HS-5 (cell line): ENCODE measurements at regions not wholly inside any gene's neighbourhood (a gene's known extent, or its start where the extent isn't known, plus 50 kb on each side); places are given as distances from the start of the nearest gene placed in this dataset.
A peak's percentile ranks its signal among the peaks of the same experiment; 100 is the strongest.

Experiments
- DNase-seq: peaks from one replicate; pipeline ENCODE4 v3.0.0-alpha.2; 2012; ENCODE audit warnings: low read depth

GRCh38 chr14:82719617-82720016 is 1186.0 kb upstream of the SEL1L start:
- DNase-seq, result no peak

DNA sequence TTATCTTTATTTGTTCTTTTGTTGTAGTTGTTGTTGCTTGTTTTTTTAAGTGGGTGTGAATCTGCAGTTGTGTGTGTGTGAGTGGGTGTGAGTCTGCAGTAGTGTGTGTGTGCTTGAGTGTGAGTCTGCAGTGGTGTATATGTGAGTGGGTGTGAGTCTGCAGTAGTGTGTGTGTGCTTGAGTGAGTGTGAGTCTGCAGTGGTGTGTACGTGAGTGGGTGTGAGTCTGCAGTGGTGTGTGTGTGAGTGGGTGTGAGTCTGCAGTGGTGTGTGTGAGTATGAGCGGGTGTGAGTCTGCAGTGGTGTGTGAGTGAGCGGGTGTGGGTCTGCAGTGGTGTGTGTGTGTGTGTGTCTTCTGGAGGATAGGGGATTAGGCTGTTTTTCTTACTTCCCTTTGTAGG is 1186.8 kb upstream of the SEL1L start:
- DNase-seq, result no peak

DNA sequence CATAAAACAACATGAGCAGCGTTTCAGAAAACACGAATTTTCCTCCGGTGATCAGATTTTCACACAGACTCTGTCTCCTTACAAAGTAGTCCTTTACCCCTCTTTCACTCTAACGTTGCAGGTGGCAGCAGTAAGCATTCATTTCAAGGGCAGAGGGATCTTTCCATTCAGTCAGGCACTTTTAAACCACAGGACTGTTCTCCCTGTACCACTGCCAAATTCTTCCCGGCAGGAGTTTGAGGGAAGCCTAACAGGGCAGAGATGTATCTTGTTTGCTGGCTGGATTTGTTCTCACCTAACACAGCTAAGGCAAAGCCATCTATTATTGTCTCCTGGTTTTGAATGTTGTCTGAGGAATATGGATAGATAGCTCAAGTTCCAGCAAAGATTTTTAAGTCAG is 1187.3 kb upstream of the SEL1L start:
- no peak for DNase-seq

DNA sequence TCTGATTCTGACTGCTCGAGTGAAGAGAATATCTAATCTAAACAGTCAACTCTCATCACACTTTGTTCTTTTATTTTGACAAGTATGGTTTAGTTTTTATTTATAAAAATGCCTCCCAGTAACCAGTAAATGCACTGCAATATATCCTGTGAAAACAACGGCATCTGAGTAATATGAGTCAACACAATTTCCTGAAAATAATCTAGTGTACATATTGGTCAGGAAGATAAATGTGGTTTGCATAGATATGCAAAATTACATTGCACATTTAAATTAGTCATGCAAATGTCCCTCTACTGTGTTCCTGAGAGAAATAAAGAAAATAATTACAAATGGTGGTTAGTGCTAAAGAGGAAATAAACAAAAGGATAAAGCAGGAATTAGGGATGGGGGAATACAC is 1190.7 kb upstream of the SEL1L start:
- DNase-seq, result peak; percentile 49

DNA sequence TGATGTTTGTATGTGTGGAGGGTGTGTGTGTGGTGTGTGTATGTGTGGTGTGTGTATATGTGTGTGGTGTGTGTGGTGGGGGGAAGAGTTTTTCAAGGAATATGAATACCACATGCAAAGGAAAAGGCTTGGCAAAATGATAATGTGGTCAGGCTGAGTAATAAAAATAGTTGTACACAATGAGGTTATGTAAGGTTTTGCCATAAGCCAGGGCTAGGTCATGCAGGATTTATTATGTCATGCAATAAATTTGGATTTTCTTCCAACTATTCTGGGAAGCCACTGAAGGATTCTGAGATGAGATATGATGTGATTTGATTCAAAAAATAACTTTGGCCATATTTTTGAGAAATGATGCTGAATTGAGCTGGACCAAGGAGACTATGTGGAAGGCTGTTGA is 1191.6 kb upstream of the SEL1L start:
- DNase-seq, result peak; percentile 54

DNA sequence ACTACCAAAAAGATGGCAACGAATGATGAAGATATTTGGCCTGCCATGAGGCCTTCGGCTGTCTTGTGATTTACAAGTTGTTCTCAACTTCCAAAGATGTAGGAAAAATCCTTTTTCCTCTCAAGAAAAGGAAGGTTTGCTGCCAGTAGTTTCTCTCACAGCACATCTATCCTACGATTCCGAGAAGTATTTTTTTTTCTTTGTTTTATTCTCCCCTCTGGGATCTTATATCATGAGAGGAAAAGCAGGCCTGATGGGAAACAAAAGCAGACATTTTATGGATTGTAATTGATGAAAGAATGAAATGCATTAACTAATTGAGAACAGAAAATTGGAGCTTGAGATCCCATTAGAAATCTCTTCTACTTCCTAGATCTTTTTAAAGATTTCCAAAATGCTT is 1197.9 kb upstream of the SEL1L start:
- DNase-seq, result no peak

DNA sequence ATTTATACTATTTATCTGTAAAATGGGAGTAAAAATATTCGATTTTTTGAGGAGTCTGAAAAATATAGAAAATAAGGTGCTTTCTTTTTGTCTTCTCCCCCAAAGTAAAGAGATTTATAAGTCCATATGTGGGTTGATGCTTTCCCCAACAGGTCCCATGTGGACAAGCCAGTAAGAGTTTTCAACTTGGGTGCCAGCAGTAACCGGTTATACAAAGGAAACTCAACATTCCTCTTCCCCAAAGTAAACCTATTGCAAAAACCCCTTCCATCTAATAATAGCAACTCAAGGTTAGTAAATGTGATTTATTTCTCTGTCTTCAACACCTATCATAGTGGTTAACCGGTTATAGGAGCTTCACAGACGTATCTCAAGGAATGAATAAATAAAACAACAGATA is 1206.9 kb upstream of the SEL1L start:
- no peak for DNase-seq

GRCh38 chr14:82755476-82755875 is 1221.8 kb upstream of the SEL1L start:
- DNase-seq, result no peak

- no peak for DNase-seq
These were observed 1222.3 kb upstream of the SEL1L start for GRCh38 chr14:82755923-82756322.

DNA sequence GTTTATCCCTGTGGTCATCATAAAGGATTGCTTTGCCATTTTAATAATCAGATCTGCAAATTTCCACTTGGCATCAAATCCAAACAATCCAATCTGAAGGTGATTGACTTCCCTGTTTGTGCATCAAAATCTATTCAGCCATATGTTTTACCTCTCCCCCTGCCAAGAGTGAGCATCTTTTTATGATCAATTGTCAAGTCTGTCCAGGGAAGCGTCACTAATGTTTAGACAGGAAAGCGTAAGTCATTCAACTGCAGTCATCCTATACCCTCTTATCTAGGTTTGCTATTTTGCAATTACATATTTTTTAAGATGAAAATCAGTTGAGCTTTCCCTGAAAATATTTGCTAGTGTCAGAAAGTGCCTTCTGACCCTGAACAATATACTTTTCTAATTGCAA is 1224.1 kb upstream of the SEL1L start:
- no peak for DNase-seq

DNA sequence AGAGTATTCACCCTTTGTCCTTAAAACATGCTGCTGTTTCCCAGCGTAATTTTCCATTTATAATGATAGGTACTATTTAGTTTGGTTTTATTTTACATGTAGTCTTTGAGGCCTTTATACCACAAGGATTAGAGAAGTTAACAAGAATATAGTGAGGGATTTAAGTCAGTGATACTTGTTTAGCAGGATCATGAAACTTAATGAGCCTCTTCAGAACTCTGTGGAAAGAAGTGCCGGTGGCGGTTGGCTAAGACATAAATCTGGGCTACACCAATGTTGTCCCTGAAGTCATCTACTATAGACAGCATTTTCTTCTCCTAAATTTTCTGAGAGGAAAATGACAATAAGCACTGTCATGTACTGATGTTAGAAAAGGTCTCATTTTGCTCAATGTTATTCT is 1226.0 kb upstream of the SEL1L start:
- DNase-seq, result no peak

DNA sequence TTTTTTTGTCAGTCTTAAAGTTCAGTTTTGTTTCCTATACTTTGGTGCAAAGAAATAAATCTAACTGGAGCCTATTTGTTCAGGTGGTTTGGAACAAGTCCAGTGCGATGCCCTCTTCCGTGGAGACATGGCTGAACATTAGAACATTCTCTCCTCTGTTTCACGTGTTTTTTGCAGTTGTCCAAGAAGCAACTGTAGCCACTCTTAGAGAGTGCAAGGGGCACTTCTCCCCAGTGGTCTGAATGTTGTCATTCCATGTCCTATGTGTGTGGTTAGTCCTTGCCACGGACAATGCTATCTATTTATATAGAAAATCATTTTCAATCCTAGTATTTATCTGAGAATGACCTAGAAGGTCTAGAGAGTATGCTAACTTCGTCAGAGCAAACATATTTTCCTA is 1232.5 kb upstream of the SEL1L start:
- DNase-seq, result no peak

GRCh38 chr14:82766996-82767395 is 1233.3 kb upstream of the SEL1L start:
- no peak for DNase-seq

GRCh38 chr14:82776958-82777357 is 1243.3 kb upstream of the SEL1L start:
- no peak for DNase-seq

DNA sequence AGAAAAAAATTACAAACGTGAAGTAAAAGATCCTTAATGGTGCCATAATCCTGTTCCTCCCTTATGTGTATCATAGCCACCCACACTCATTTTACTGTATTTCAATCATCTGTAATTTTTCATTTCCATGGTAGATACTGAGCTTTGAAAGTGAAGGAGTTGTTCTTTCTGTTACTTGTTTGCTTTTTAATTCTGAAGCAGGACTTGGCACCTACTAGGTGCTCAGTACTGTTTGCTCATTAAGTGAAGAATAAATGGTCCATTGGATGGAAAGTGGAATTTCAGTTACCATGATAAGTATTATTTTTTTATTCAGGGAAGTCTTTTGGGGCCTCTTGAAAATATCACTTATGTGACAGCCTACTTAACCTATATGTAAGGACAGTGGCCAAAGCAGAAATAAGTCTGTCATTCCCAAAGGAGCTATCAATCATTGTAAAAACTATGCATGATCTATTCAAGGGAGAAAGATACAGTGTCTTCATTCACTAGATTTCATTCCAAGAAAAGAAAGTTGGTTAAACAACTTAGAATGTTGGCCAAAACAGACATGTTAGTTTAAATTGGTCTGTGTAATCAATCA is 1244.4 kb upstream of the SEL1L start:
- no peak for DNase-seq

DNA sequence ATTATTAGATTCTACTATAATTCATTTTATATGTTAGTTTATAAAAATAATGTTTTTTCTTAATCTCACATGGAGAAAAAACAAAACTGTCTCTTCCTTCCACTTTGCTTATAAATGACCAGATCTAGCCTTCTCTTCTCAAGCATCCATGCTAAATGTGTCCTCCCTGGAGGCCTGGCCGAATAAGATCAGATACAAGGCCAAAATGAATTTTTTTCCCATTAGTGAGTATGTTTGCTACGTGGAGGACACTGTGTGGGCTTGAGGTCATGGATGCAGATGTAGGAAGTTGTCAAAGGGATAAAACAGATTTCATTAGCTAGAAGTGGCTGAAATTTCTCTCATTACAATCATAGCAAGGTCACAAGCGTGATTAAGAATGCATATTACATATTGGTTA is 1244.9 kb upstream of the SEL1L start:
- DNase-seq, result no peak

DNA sequence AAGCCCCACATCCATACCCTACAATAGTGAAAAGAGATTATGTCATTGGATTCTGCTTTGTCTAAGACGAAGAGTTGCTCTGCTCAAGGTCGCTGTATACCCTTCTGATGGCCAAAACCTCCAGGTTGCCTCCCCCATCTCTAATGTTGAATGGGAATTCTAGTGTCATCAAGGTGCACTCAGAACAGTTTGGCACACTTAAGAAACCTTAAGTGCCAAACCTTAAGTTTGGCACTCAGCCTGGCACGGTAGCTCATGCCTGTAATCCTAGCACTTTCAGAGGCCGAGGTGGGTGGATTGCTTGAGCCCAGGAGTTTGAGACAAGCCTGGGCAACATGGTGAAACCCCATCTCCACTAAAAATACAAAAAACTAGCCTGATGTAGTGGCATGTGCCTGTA is 1245.6 kb upstream of the SEL1L start:
- DNase-seq, result no peak

DNA sequence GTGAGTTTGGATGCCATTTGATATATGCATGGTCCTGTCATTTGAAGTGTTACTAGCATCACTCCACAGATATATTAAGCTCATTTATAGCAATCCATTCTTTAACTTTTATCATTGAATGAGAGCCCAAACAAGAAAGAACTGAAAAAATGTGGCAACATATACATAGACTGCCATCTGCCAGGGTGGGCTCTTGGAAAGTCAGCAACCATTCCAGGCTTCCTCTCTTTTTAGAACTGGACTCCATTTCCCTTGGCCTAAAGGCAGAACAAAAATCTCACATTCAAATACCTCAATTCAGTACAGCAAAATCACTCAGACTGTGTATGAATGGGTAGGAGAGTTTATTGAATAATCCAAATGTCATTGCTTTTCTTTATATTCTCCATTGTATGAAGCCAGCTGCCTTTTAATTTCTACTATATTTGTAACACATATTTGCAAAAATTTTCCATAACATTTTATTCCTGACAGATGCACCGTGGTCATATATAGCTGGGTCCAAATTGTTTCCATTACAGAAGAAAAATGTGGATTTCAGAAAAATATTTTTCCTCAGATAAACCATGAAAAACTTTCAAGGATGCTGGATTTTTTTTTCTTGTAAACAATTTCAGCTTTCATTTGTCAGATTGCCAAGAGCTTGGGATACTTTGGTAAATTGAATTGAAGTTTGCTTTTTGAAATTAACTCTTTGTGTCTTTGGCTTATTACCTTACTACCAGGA is 1252.3 kb upstream of the SEL1L start:
- DNase-seq, result no peak

DNA sequence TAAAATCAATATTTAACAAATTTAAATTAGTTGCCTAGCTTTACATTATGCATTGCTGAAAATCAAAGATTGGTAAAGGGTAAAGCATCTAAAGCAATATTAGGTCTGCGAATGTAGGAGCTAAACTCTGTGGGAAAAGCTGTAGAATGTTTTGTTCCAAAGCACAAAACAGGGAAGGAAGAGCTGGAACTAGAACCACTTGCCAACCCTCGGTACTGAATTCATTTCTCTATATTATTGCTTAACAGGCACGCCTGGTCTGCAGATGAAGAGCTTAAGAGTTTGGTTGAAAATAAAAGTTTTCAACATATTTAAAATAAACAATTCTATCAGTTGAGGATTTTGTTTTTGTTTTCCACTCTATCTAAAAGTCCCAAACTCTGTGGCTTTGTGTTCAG is 1252.8 kb upstream of the SEL1L start:
- no peak for DNase-seq

GRCh38 chr14:82796086-82796485 is 1262.4 kb upstream of the SEL1L start:
- no peak for DNase-seq

- DNase-seq, result no peak
These were observed 1264.6 kb upstream of the SEL1L start for GRCh38 chr14:82798276-82798675.

- DNase-seq, result no peak
These were observed 1272.5 kb upstream of the SEL1L start for GRCh38 chr14:82805892-82806825.

GRCh38 chr14:82811246-82811645 is 1277.6 kb upstream of the SEL1L start:
- DNase-seq, result no peak
